Stimulated activated CD4-positive, alpha-beta T cell treated with anti-CD3 and anti-CD28 coated beads, Interleukin-4, amount 100 ng/mL, for 48 hours (primary cell): ENCODE measurements at regions not wholly inside any gene's neighbourhood (a gene's known extent, or its start where the extent isn't known, plus 50 kb on each side); places are given as distances from the start of the nearest gene placed in this dataset.
"Not testable (repeated sequence)": the region's sequence is repeated elsewhere in the genome, so short reads cannot be mapped to it uniquely, and the experiment has no call there.

ENCODE experiments used
- DNase-seq, 2 donors: peaks; one replicate each; pipeline ENCODE4 v3.0.0-alpha.2; 2020; ENCODE audit warnings: low read depth in 2 of 2

GRCh38 chr13:103694033-103694432 is 627.8 kb upstream of the SLC10A2 start:
- DNase-seq, result no peak

- no peak for DNase-seq
Measured at GRCh38 chr13:103692442-103692841, 626.2 kb upstream of the SLC10A2 start.

GRCh38 chr13:103676329-103676728 is 610.1 kb upstream of the SLC10A2 start:
- DNase-seq, result no peak

GRCh38 chr13:103671547-103671946 is 605.3 kb upstream of the SLC10A2 start:
- no peak for DNase-seq

- DNase-seq, result no peak
Measured at GRCh38 chr13:103663996-103664395, 597.8 kb upstream of the SLC10A2 start.

- no peak for DNase-seq
Measured at GRCh38 chr13:103656311-103656710, 590.1 kb upstream of the SLC10A2 start.

GRCh38 chr13:103640606-103641005 is 574.4 kb upstream of the SLC10A2 start:
- DNase-seq, result no peak

- no peak for DNase-seq
Measured at GRCh38 chr13:103639326-103639725, 573.1 kb upstream of the SLC10A2 start.

GRCh38 chr13:103638706-103639105 is 572.5 kb upstream of the SLC10A2 start:
- no peak for DNase-seq

GRCh38 chr13:103634066-103634465 is 567.8 kb upstream of the SLC10A2 start:
- no peak for DNase-seq

- no peak for DNase-seq
Measured at GRCh38 chr13:103625194-103625593, 559.0 kb upstream of the SLC10A2 start.

GRCh38 chr13:103618151-103618550 is 551.9 kb upstream of the SLC10A2 start:
- no peak for DNase-seq

GRCh38 chr13:103615771-103616170 is 549.6 kb upstream of the SLC10A2 start:
- no peak for DNase-seq

- DNase-seq, result no peak
Measured at GRCh38 chr13:103614761-103615160, 548.5 kb upstream of the SLC10A2 start.

GRCh38 chr13:103607995-103608394 is 541.8 kb upstream of the SLC10A2 start:
- DNase-seq, result no peak

- DNase-seq, result no peak
Measured at GRCh38 chr13:103605546-103606326, 539.5 kb upstream of the SLC10A2 start.

GRCh38 chr13:103599870-103600269 is 533.7 kb upstream of the SLC10A2 start:
- not testable (repeated sequence) for DNase-seq

GRCh38 chr13:103598671-103599070 is 532.5 kb upstream of the SLC10A2 start:
- no peak for DNase-seq

- DNase-seq, result no peak
Measured at GRCh38 chr13:103573446-103573845, 507.2 kb upstream of the SLC10A2 start.

- DNase-seq, result no peak
Measured at GRCh38 chr13:103568314-103568713, 502.1 kb upstream of the SLC10A2 start.

GRCh38 chr13:103557878-103558277 is 491.7 kb upstream of the SLC10A2 start:
- no peak for DNase-seq

GRCh38 chr13:103556681-103557080 is 490.5 kb upstream of the SLC10A2 start:
- no peak for DNase-seq

GRCh38 chr13:103547914-103548313 is 481.7 kb upstream of the SLC10A2 start:
- DNase-seq, result no peak

- no peak for DNase-seq
Measured at GRCh38 chr13:103546271-103546670, 480.1 kb upstream of the SLC10A2 start.
